Peyer's patch (tissue), 4 donors: ENCODE measurements at regions not wholly inside any gene's neighbourhood (a gene's known extent, or its start where the extent isn't known, plus 50 kb on each side); places are given as distances from the start of the nearest gene placed in this dataset.

Experiments
- DNase-seq, 3 donors: peaks; one replicate each; pipeline ENCODE4 v3.0.0-alpha.2; 2017 to 2019
- H3K27ac ChIP-seq, 4 donors: fragments of 200-600 bp; sonication (generic); one replicate each; pipeline ENCODE4 v1.5.1; 2016 to 2019
- H3K27me3 ChIP-seq, 2 donors: fragments of 200-600 bp; sonication (generic); one replicate each; pipeline ENCODE4 v1.5.1; 2019
- H3K36me3 ChIP-seq, 3 donors: fragments of 200-600 bp; sonication (generic); one replicate each; pipeline ENCODE4 v1.5.1; 2016 to 2019
- H3K4me1 ChIP-seq, 4 donors: fragments of 200-600 bp; sonication (generic); one replicate each; pipeline ENCODE4 v1.5.1; 2016 to 2019
- H3K4me3 ChIP-seq, 4 donors: fragments of 200-600 bp; sonication (generic); 1 replicate in 3 of 4; 2 replicates in 1 of 4; pipeline ENCODE4 v1.5.1; 2016 to 2019; ENCODE audit warnings: mild to moderate bottlenecking in 1 of 4
- H3K9me3 ChIP-seq, 4 donors: fragments of 200-600 bp; sonication (generic); one replicate each; pipeline ENCODE4 v1.5.1; 2016 to 2019; ENCODE audit warnings: mild to moderate bottlenecking in 1 of 4
- CTCF ChIP-seq, 6 experiments: fragments of 450-650 bp in 4 of 6; fragments of 200-600 bp in 2 of 6; sonication (generic) in 1 of 6; IDR thresholded peaks; one replicate each; pipeline ENCODE4 v1.5.1; 2017 to 2019; ENCODE audit warnings: antibody characterized with exemption in 6 of 6, mild to moderate bottlenecking in 3 of 6, moderate library complexity in 1 of 6
- POLR2A ChIP-seq, 2 donors: fragments of 450-650 bp; IDR thresholded peaks; one replicate each; pipeline ENCODE4 v1.5.1; 2017; ENCODE audit warnings: antibody characterized with exemption in 2 of 2, mild to moderate bottlenecking in 2 of 2, moderate library complexity in 2 of 2

GRCh38 chr13:91017669-91018053 lies 329.8 kb upstream of the MIR17HG start:
- Histone ChIP-seq H3K27ac (no peak overlapping the region), H3K4me1 (no peaks in the 10 kb centered on the region), H3K27me3 (no peaks in the 10 kb centered on the region), H3K36me3 (no peaks in the 10 kb centered on the region), H3K4me3 (no peak overlapping the region), H3K9me3 (no peaks in the 10 kb centered on the region)
- TF ChIP-seq CTCF (IDR thresholded peaks at IDR 0.05) (no peak), POLR2A (IDR thresholded peaks at IDR 0.05) (no peak)
- no peak for DNase-seq

GRCh38 chr13:91020461-91021034 lies 326.9 kb upstream of the MIR17HG start:
- Histone ChIP-seq H3K9me3 (no peaks in the 10 kb centered on the region), H3K27me3 (no peaks in the 10 kb centered on the region), H3K4me3 (no peak overlapping the region), H3K4me1 (no peaks in the 10 kb centered on the region), H3K27ac (no peak overlapping the region), H3K36me3 (no peaks in the 10 kb centered on the region)
- no peak for DNase-seq
- TF ChIP-seq CTCF (IDR thresholded peaks at IDR 0.05) (no peak), POLR2A (IDR thresholded peaks at IDR 0.05) (no peak)

- no peaks in the 10 kb centered on the region for H3K4me1 ChIP-seq
- TF ChIP-seq CTCF (IDR thresholded peaks at IDR 0.05) (no peak), POLR2A (IDR thresholded peaks at IDR 0.05) (no peak)
- DNase-seq, result no peak
Observed at GRCh38 chr13:91024157-91024792, 323.2 kb upstream of the MIR17HG start.

GRCh38 chr13:91025442-91025841 lies 322.0 kb upstream of the MIR17HG start:
- no peak for DNase-seq
- H3K4me3 ChIP-seq, result no peak overlapping the region
- no peak overlapping the region for H3K27ac ChIP-seq
- no peaks in the 10 kb centered on the region for H3K27me3 ChIP-seq
- H3K4me1 ChIP-seq, result no peaks in the 10 kb centered on the region
- TF ChIP-seq POLR2A (IDR thresholded peaks at IDR 0.05) (no peak), CTCF (IDR thresholded peaks at IDR 0.05) (no peak)
- no peaks in the 10 kb centered on the region for H3K9me3 ChIP-seq
- H3K36me3 ChIP-seq, result no peaks in the 10 kb centered on the region

More at GRCh38 chr13:91024157-91024792, 323.2 kb upstream of the MIR17HG start:
- no peak overlapping the region for H3K27ac ChIP-seq
- H3K4me3 ChIP-seq, result no peak overlapping the region
- no peaks in the 10 kb centered on the region for H3K27me3 ChIP-seq
- H3K9me3 ChIP-seq, result no peaks in the 10 kb centered on the region
- no peaks in the 10 kb centered on the region for H3K36me3 ChIP-seq

- no peak overlapping the region for H3K27ac ChIP-seq
- no peaks in the 10 kb centered on the region for H3K9me3 ChIP-seq
- H3K36me3 ChIP-seq, result no peaks in the 10 kb centered on the region
- no peak for DNase-seq
- H3K4me1 ChIP-seq, result no peaks in the 10 kb centered on the region
- no peak overlapping the region for H3K4me3 ChIP-seq
- TF ChIP-seq CTCF (IDR thresholded peaks at IDR 0.05), result no peak
- no peak for TF ChIP-seq POLR2A (IDR thresholded peaks at IDR 0.05)
- H3K27me3 ChIP-seq, result peaks cover 0 to 5% of the 10 kb centered on the region in 2 donors
Observed at GRCh38 chr13:91031508-91031907, 316.0 kb upstream of the MIR17HG start.
